HPDE6-E6E7 (cell line): ENCODE measurements at regions not wholly inside any gene's neighbourhood (a gene's known extent, or its start where the extent isn't known, plus 50 kb on each side); places are given as distances from the start of the nearest gene placed in this dataset.
"Not testable (repeated sequence)": the region's sequence is repeated elsewhere in the genome, so short reads cannot be mapped to it uniquely, and the experiment has no call there.

Experiments
- DNase-seq: peaks from one replicate; pipeline ENCODE4 v3.0.0; 2011; ENCODE audit warnings: missing footprints; ENCODE audit errors: extremely low spot score

GRCh38 chr3:174540116-174540908 lies 318.8 kb upstream of the NAALADL2 start:
- no peak for DNase-seq

GRCh38 chr3:174541708-174542315 lies 317.3 kb upstream of the NAALADL2 start:
- no peak for DNase-seq

- DNase-seq, result no peak
Observed at GRCh38 chr3:174547801-174548435, 311.2 kb upstream of the NAALADL2 start.

- no peak for DNase-seq
Observed at GRCh38 chr3:174548841-174549623, 310.1 kb upstream of the NAALADL2 start.

- DNase-seq, result no peak
Observed at GRCh38 chr3:174581558-174581957, 277.6 kb upstream of the NAALADL2 start.

GRCh38 chr3:174583396-174583795 lies 275.7 kb upstream of the NAALADL2 start:
- no peak for DNase-seq

GRCh38 chr3:174587137-174587536 lies 272.0 kb upstream of the NAALADL2 start:
- not testable (repeated sequence) for DNase-seq

GRCh38 chr3:174596447-174596982 lies 262.6 kb upstream of the NAALADL2 start:
- no peak for DNase-seq

- no peak for DNase-seq
Observed at GRCh38 chr3:174598885-174599439, 260.2 kb upstream of the NAALADL2 start.

GRCh38 chr3:174613173-174613572 lies 246.0 kb upstream of the NAALADL2 start:
- no peak for DNase-seq

GRCh38 chr3:174614036-174614435 lies 245.1 kb upstream of the NAALADL2 start:
- DNase-seq, result no peak

- DNase-seq, result no peak
Observed at GRCh38 chr3:174618368-174619080, 240.6 kb upstream of the NAALADL2 start.

GRCh38 chr3:174619239-174619638 lies 239.9 kb upstream of the NAALADL2 start:
- DNase-seq, result no peak

- no peak for DNase-seq
Observed at GRCh38 chr3:174620138-174620537, 239.0 kb upstream of the NAALADL2 start.

GRCh38 chr3:174620855-174621472 lies 238.2 kb upstream of the NAALADL2 start:
- no peak for DNase-seq

GRCh38 chr3:174633342-174633741 lies 225.8 kb upstream of the NAALADL2 start:
- DNase-seq, result no peak

GRCh38 chr3:174636451-174636850 lies 222.7 kb upstream of the NAALADL2 start:
- no peak for DNase-seq

- DNase-seq, result no peak
Observed at GRCh38 chr3:174639406-174639805, 219.7 kb upstream of the NAALADL2 start.

GRCh38 chr3:174639970-174640369 lies 219.2 kb upstream of the NAALADL2 start:
- DNase-seq, result no peak

GRCh38 chr3:174640932-174641331 lies 218.2 kb upstream of the NAALADL2 start:
- no peak for DNase-seq
